GM12864 (cell line): ENCODE measurements at regions not wholly inside any gene's neighbourhood (a gene's known extent, or its start where the extent isn't known, plus 50 kb on each side); places are given as distances from the start of the nearest gene placed in this dataset.
"Not testable (repeated sequence)": the region's sequence is repeated elsewhere in the genome, so short reads cannot be mapped to it uniquely, and the experiment has no call there.

Experiments used
- DNase-seq: peaks from one replicate; pipeline ENCODE4 v3.0.0-alpha.2; 2011; ENCODE audit warnings: low read depth
- H3K4me3 ChIP-seq: 2 replicates; pipeline ENCODE4 v1.5.1; 2011; ENCODE audit warnings: mild to moderate bottlenecking, low read depth, low read length, control low read depth
- TF ChIP-seq, protein P1 (sequence below): IDR thresholded peaks from 2 replicates; pipeline ENCODE4 v1.5.1; 2011; ENCODE audit warnings: low read depth, mild to moderate bottlenecking, moderate library complexity, low read length, control low read depth, inconsistent platforms; ENCODE audit errors: missing control alignments

DNA sequence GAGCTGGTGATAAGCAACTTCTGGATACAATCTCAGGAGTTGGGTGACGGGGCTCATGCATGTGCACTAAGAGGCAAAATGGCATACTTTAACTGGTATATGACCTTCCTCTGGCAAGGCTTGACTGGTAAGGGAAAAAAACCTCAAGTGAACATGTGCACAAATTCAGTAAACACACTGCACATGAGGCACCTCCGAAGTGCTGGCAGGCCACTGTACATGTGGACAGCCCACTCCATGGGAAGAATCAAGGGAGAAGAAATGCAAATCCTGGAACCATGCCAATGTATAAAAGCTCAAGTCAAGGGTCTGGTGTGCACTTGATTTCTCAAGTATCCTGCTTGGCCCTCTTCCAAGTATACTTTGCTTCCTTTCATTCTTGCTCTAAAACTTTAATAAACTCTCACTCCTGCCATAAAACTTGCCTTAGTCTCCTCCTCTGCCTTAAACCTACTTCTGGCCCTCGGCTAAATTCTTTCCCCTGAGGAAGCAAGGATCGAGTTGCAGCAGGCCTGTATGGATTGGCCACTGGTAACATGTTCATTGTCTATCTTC lies 167.2 kb downstream of the RAMP3 start:
- TF ChIP-seq, protein P1, sequence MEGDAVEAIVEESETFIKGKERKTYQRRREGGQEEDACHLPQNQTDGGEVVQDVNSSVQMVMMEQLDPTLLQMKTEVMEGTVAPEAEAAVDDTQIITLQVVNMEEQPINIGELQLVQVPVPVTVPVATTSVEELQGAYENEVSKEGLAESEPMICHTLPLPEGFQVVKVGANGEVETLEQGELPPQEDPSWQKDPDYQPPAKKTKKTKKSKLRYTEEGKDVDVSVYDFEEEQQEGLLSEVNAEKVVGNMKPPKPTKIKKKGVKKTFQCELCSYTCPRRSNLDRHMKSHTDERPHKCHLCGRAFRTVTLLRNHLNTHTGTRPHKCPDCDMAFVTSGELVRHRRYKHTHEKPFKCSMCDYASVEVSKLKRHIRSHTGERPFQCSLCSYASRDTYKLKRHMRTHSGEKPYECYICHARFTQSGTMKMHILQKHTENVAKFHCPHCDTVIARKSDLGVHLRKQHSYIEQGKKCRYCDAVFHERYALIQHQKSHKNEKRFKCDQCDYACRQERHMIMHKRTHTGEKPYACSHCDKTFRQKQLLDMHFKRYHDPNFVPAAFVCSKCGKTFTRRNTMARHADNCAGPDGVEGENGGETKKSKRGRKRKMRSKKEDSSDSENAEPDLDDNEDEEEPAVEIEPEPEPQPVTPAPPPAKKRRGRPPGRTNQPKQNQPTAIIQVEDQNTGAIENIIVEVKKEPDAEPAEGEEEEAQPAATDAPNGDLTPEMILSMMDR = no peak
- DNase-seq = no peak
- H3K4me3 ChIP-seq = no peak overlapping the region

DNA sequence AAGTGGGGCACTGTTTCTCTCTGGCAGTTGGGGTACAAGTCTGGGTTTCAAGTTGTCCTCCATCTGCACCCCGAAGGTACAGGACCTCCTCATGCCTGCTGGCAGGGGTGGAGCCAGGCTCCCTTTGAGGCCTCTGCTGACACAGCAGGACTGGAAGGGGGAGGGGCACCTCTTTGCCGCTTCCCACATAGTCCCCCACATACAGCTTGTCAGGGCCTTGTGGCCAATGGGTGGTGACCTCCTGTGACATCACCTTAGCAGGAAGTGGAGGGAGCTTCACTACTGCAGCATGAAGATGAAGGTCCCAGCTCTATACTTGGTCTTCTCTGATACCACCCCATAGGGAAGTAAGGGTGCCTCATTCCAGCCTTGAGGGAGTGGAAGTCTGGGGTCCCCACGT lies 167.8 kb downstream of the RAMP3 start:
- H3K4me3 ChIP-seq = no peak overlapping the region
- DNase-seq = no peak
- TF ChIP-seq, protein P1 = no peak

DNA sequence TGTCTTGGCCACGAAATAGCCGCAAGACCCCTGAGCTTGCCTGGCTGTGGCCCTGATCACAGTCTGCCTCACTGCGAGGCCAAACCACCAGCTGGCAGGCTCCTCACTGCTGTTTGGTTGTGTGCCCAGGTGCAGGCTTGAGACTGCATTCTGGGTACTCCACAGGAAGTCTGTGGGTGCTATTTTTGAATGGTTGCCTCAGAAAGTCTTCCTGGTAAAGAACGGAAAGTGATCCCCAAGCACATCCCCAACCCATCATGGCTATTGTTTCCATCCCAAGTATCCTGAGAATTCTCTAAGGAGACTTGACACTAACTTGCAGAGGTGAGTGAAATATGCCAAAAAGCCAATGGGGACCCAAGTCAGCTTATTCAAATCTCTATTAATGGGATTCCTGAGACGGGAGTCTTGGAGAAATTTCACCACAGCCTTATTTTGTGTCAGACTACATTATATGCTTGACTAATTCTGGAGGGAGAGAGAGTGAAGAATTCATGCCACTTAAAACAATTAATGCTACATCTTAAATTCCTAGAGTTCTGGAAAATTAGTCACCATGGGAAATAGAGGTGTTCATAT lies 170.9 kb downstream of the RAMP3 start:
- no peak for DNase-seq
- no peak overlapping the region for H3K4me3 ChIP-seq
- TF ChIP-seq, protein P1 = no peak

DNA sequence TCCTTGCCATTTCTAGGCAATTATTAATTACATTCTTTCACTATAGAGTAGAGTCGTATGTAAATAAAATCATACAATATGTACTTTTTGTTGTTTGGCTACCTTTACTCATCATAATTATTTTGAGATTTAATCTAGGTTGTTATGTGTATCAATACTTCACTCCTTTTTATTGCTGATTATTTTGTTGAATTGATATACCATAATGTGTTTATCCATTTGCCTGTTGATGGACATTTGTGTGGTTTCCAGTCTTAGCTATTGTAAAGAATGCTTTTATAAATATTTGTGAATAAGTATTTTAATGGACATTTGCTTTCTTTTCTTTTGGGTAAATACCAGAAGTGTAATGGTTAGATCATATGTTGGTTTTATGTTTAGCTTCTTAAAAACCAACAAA lies 174.0 kb downstream of the RAMP3 start:
- no peak overlapping the region for H3K4me3 ChIP-seq
- TF ChIP-seq, protein P1 = no peak
- no peak for DNase-seq

DNA sequence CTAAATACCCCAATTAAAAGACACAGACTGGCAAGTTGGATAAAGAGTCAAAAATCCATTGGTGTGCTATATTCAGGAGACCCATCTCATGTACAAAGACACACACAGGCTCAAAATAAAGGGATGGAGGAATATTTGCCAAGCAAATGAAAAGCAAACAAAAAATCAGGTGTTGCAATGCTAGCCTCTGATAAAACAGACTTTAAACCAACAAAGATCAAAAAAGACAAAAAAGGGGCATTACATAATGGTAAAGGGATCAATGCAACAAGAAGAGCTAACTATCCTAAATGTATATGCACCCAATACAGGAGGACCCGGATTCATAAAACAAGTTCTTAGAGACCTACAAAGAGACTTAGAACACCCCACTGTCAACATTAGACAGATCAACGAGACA lies 177.4 kb downstream of the RAMP3 start:
- DNase-seq, H3K4me3 ChIP-seq: not testable (repeated sequence)

DNA sequence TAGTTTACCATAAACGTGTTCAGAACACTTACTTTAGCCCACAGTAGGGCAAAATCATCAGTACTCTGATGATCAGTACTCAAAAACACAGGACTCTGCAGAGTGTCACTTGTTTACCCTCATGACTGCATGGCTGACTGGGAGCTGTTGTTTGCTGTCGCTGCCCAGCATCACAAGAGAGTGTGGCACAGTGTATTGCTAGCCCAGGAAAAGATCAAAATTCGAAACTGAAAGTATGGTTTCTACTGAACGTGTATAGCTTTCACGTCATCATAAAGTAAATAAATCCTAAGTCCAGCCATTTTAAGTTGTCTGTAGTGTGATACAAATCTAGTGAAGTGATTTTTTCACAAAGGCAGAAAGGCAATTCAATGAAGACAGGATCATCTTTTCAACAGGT lies 184.6 kb downstream of the RAMP3 start:
- H3K4me3 ChIP-seq = no peak overlapping the region
- DNase-seq = no peak
- TF ChIP-seq, protein P1 = no peak

DNA sequence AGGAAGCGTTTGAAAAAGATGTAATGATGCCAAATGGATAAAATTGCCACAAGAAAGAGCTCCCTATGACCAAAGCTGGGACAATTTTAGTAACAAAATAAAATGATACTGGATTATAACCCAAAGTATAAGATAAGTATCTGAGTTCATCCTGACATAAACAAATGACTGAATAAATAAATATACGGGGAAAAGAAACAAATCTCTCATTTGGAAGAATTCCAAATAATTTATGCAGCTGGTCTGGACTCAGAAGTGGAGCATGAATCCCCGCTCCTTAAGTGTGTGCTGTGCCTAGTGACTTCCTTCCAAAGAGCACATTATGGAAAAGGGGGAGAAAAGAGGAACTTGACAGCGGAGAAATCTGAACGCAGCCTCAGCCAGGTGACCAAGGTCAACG lies 186.2 kb downstream of the RAMP3 start:
- no peak for DNase-seq
- no peak overlapping the region for H3K4me3 ChIP-seq
- TF ChIP-seq, protein P1 = no peak
